SKM-1 (cell line): ENCODE measurements at regions not wholly inside any gene's neighbourhood (a gene's known extent, or its start where the extent isn't known, plus 50 kb on each side); places are given as distances from the start of the nearest gene placed in this dataset.
"Not testable (repeated sequence)": the region's sequence is repeated elsewhere in the genome, so short reads cannot be mapped to it uniquely, and the experiment has no call there.

Source experiments
- DNase-seq: peaks from one replicate; lab custom pipeline; 2025; ENCODE audit not compliant: unreplicated experiment; lab: John Stamatoyannopoulos, UW

- no peak for DNase-seq
These were observed 119.0 kb upstream of the EEF2KMT start for GRCh38 chr16:5216441-5217080.

GRCh38 chr16:5215901-5216300 is 118.3 kb upstream of the EEF2KMT start:
- no peak for DNase-seq

GRCh38 chr16:5214466-5214865 is 116.9 kb upstream of the EEF2KMT start:
- DNase-seq: no peak

- DNase-seq: not testable (repeated sequence)
These were observed 114.9 kb upstream of the EEF2KMT start for GRCh38 chr16:5212501-5212900.

- not testable (repeated sequence) for DNase-seq
These were observed 110.4 kb upstream of the EEF2KMT start for GRCh38 chr16:5207862-5208498.

GRCh38 chr16:5207001-5207523 is 109.5 kb upstream of the EEF2KMT start:
- DNase-seq: no peak

- no peak for DNase-seq
These were observed 108.9 kb upstream of the EEF2KMT start for GRCh38 chr16:5206331-5206990.

- DNase-seq: no peak
These were observed 107.9 kb upstream of the EEF2KMT start for GRCh38 chr16:5205361-5206040.

GRCh38 chr16:5203675-5204074 is 106.1 kb upstream of the EEF2KMT start:
- DNase-seq: not testable (repeated sequence)

- DNase-seq: no peak
These were observed 102.5 kb upstream of the EEF2KMT start for GRCh38 chr16:5200123-5200522.

- DNase-seq: no peak
These were observed 98.6 kb upstream of the EEF2KMT start for GRCh38 chr16:5196204-5196603.

- DNase-seq: no peak
These were observed 96.3 kb upstream of the EEF2KMT start for GRCh38 chr16:5193861-5194260.

GRCh38 chr16:5188989-5189352 is 91.4 kb upstream of the EEF2KMT start:
- no peak for DNase-seq

GRCh38 chr16:5188318-5188988 is 90.9 kb upstream of the EEF2KMT start:
- DNase-seq: no peak

- no peak for DNase-seq
These were observed 89.9 kb upstream of the EEF2KMT start for GRCh38 chr16:5187402-5187952.

GRCh38 chr16:5186381-5186903 is 88.8 kb upstream of the EEF2KMT start:
- DNase-seq: no peak

- DNase-seq: no peak
These were observed 78.9 kb upstream of the EEF2KMT start for GRCh38 chr16:5176505-5176904.

GRCh38 chr16:5175266-5175665 is 77.7 kb upstream of the EEF2KMT start:
- no peak for DNase-seq

GRCh38 chr16:5166486-5166885 is 68.9 kb upstream of the EEF2KMT start:
- no peak for DNase-seq

GRCh38 chr16:5165429-5165828 is 67.8 kb upstream of the EEF2KMT start:
- not testable (repeated sequence) for DNase-seq
